ENCODE measurements at regions not wholly inside any gene's neighbourhood (a gene's known extent, or its start where the extent isn't known, plus 50 kb on each side); places are given as distances from the start of the nearest gene placed in this dataset.

DNA sequence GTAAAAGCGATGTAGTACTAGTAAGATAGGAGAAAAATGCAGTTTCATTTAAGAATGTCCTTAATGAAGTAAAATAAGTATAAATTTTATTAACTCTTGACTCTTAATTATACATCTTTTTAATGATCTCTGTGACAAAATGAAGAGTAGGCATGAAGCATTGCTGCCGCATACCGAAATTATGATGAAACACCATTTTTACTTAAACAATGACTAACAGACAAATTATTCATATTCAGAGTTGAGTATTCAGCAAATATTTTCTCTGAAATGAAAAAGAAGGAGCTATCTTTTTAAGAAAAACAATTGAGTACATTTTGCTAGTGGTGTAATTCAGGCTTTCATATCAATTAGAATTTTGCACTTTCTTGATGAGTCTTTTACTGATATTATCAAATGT, 150.6 kb upstream of the DOCK10 start (continued):
- TF ChIP-seq, protein P1, sequence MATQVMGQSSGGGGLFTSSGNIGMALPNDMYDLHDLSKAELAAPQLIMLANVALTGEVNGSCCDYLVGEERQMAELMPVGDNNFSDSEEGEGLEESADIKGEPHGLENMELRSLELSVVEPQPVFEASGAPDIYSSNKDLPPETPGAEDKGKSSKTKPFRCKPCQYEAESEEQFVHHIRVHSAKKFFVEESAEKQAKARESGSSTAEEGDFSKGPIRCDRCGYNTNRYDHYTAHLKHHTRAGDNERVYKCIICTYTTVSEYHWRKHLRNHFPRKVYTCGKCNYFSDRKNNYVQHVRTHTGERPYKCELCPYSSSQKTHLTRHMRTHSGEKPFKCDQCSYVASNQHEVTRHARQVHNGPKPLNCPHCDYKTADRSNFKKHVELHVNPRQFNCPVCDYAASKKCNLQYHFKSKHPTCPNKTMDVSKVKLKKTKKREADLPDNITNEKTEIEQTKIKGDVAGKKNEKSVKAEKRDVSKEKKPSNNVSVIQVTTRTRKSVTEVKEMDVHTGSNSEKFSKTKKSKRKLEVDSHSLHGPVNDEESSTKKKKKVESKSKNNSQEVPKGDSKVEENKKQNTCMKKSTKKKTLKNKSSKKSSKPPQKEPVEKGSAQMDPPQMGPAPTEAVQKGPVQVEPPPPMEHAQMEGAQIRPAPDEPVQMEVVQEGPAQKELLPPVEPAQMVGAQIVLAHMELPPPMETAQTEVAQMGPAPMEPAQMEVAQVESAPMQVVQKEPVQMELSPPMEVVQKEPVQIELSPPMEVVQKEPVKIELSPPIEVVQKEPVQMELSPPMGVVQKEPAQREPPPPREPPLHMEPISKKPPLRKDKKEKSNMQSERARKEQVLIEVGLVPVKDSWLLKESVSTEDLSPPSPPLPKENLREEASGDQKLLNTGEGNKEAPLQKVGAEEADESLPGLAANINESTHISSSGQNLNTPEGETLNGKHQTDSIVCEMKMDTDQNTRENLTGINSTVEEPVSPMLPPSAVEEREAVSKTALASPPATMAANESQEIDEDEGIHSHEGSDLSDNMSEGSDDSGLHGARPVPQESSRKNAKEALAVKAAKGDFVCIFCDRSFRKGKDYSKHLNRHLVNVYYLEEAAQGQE (IDR thresholded peaks at IDR 0.05; ENCODE audit: borderline replicate concordance): no peak
- TF ChIP-seq, protein P1 (CRISPR knock-in tag; IDR thresholded peaks at IDR 0.05; ENCODE audit: low read depth): no peak
- no peak for TF ChIP-seq ZNF507 (tag; conservative IDR thresholded peaks at IDR 0.05)
- no peak for TF ChIP-seq DDX20 (tag; IDR thresholded peaks at IDR 0.05; ENCODE audit: low read depth)
- no peak for TF ChIP-seq MAFK (IDR thresholded peaks at IDR 0.05; ENCODE audit: low read length)
- no peak for TF ChIP-seq ZNF583 (CRISPR knock-in tag; IDR thresholded peaks at IDR 0.05)
- no peak for TF ChIP-seq TSC22D4 (tag; IDR thresholded peaks at IDR 0.05)
- TF ChIP-seq TOE1 (IDR thresholded peaks at IDR 0.05; ENCODE audit: borderline replicate concordance): no peak
- no peak for TF ChIP-seq TOE1 (CRISPR knock-in tag; IDR thresholded peaks at IDR 0.05; ENCODE audit: borderline replicate concordance, low read depth)
